ENCODE measurements at regions not wholly inside any gene's neighbourhood (a gene's known extent, or its start where the extent isn't known, plus 50 kb on each side); places are given as distances from the start of the nearest gene placed in this dataset.

DNA sequence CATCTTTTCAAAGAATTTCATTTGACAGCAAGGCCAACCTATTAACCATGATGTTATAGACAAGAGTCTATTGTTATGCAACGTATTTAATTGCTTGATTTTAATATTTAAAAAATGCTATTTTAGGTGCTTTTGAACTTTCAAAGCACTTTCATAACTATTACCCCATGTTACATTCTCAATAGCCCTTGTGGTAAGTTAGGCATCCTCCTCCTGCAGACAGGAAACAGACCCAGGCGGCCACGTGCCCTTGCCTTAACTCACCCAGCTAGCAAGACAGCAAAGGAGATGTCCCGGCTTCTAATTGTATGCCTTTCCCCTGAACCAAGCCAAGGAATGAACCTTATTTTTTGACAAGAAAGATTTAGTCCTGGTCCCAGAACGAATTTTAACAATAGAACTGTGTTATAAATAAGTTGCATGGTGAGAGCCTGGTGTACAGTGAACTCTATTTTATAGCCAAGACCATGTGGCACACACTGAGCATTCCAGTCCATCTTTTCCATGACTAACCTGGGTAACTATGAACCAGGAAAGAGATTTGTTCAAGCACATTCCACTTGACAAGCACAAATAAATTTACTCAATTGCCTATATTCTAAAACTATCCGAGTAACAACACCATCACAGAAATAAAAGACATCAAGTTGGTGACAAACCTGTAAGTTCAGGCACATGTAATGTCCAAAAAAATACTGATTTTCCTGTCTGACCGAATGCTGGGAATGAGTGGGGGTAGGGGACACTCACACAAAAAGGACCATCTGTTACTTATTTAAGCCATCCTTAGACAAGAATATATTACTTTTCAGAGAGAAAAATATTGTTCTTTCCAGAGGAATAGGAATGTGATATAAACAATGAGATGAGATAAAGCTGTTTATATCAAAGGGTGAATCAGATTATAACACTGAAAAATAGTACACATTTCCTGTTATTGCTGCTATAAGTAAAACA is 163.0 kb downstream of the EFNB2 start:
- TF ChIP-seq, protein P1, sequence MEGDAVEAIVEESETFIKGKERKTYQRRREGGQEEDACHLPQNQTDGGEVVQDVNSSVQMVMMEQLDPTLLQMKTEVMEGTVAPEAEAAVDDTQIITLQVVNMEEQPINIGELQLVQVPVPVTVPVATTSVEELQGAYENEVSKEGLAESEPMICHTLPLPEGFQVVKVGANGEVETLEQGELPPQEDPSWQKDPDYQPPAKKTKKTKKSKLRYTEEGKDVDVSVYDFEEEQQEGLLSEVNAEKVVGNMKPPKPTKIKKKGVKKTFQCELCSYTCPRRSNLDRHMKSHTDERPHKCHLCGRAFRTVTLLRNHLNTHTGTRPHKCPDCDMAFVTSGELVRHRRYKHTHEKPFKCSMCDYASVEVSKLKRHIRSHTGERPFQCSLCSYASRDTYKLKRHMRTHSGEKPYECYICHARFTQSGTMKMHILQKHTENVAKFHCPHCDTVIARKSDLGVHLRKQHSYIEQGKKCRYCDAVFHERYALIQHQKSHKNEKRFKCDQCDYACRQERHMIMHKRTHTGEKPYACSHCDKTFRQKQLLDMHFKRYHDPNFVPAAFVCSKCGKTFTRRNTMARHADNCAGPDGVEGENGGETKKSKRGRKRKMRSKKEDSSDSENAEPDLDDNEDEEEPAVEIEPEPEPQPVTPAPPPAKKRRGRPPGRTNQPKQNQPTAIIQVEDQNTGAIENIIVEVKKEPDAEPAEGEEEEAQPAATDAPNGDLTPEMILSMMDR (IDR thresholded peaks at IDR 0.05; ENCODE audit: insufficient read depth, low read length, severe bottlenecking): no peak
- Histone ChIP-seq H3K27me3 (ENCODE audit: control insufficient read depth, insufficient read depth, low read length) (no peaks in the 10 kb centered on the region), H3K36me3 (ENCODE audit: control insufficient read depth, insufficient read depth, low read length) (no peaks in the 10 kb centered on the region), H3K4me3 (ENCODE audit: low read depth, low read length) (no peak overlapping the region)
- FAIRE-seq (no peak), DNase-seq (ENCODE audit: low read depth) (peak; percentile 61)

DNA sequence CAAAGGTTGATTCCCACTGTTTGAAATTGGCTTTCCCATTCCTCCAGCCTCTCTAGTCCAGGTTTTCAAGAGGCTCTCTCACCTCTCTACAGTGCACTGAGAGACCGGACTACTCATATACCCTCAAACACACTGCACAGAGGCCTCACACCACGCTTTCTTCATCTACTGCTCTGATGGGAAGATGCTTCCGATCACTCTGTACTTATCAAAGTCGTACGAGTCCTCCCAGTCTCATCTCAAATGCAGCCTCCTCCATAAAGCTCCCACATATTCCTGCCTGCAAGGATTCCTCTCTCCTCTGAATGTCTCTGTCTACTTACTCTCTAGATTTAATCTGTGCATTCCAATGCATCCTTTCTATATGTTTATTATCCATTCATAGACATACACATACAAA is 164.4 kb downstream of the EFNB2 start:
- Histone ChIP-seq H3K36me3 (ENCODE audit: control insufficient read depth, insufficient read depth, low read length) (no peaks in the 10 kb centered on the region), H3K4me3 (ENCODE audit: low read depth, low read length) (no peak overlapping the region), H3K27me3 (ENCODE audit: control insufficient read depth, insufficient read depth, low read length) (no peaks in the 10 kb centered on the region)
- TF ChIP-seq, protein P1 (IDR thresholded peaks at IDR 0.05; ENCODE audit: insufficient read depth, low read length, severe bottlenecking): no peak
- DNase-seq (ENCODE audit: low read depth) (no peak), FAIRE-seq (no peak)

DNA sequence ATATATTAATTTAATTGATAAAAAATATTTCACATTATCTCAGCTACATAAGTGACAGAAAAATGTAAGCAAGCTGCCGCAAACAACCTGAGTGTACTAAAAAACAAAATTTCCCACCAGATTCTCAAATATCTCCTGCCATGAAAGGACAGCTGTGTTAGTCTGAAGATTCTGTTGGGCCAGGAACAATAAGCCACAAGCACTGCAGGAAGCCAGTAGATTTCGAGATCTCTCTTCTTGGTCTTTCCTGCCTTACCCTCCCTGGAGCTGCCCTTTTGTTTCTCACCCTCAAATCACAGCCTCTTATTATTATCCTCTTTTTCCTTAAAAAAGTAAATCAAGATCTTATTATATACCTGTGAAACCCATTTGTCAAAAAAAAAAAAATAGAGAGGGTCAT is 165.6 kb downstream of the EFNB2 start:
- Histone ChIP-seq H3K4me3 (ENCODE audit: low read depth, low read length) (no peak overlapping the region), H3K36me3 (ENCODE audit: control insufficient read depth, insufficient read depth, low read length) (no peaks in the 10 kb centered on the region), H3K27me3 (ENCODE audit: control insufficient read depth, insufficient read depth, low read length) (no peaks in the 10 kb centered on the region)
- TF ChIP-seq, protein P1 (IDR thresholded peaks at IDR 0.05; ENCODE audit: insufficient read depth, low read length, severe bottlenecking): no peak
- FAIRE-seq (no peak), DNase-seq (ENCODE audit: low read depth) (no peak)

DNA sequence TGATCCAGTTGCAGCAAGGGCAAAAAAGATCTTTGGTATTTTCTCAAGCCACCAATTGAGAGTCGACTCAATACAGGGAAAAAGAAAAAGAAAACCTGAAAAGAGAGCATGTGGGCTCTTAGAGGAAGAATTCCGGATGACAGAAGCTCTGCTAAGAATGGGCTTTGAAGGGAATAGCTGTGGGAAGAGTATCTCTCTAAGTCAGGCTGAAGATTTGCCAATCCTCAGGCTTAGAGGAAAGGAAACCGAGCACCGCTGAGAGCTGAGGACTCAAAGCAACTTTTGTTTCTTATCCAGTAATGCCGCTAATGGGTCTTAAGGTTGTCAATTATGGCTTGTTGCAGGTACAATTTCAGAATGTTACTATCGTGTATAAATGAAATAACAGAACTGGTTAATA is 166.4 kb downstream of the EFNB2 start:
- TF ChIP-seq, protein P1 (IDR thresholded peaks at IDR 0.05; ENCODE audit: insufficient read depth, low read length, severe bottlenecking): no peak
- FAIRE-seq: no peak
- no peaks in the 10 kb centered on the region for H3K27me3 ChIP-seq (ENCODE audit: control insufficient read depth, insufficient read depth, low read length)
- no peak overlapping the region for H3K4me3 ChIP-seq (ENCODE audit: low read depth, low read length)
- no peak for DNase-seq (ENCODE audit: low read depth)
- no peaks in the 10 kb centered on the region for H3K36me3 ChIP-seq (ENCODE audit: control insufficient read depth, insufficient read depth, low read length)

DNA sequence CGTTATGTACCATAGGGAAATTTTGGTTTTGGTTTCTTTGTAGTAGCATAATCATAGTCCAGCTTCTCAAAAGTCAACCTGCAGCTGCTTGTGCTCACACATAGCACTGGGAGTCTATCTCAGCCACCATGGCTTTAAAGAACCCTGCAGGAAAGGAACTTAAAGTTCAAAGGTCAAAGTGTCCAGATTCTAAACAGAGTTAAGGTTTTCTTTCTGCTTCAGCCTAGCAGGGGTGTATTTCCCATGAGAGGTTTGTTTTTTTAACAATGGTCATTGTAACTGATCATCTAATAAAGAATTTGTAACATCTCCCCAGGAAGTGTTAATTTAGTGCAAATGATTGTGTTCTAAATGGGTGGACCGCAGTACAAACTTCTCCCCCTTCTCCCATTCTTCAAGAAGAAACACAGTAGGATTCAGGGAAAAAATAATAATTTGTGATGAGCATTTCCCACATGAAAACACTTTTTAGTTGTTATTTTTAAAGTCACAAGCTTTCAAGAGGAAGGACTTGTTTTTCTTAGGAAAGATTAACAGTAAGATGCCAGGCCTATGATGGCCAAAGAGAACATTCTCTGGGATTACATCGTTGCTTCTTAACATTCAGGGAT is 168.0 kb downstream of the EFNB2 start:
- FAIRE-seq (peak; percentile 36), DNase-seq (ENCODE audit: low read depth) (no peak)
- Histone ChIP-seq H3K4me3 (ENCODE audit: low read depth, low read length) (no peak overlapping the region), H3K27me3 (ENCODE audit: control insufficient read depth, insufficient read depth, low read length) (no peaks in the 10 kb centered on the region), H3K36me3 (ENCODE audit: control insufficient read depth, insufficient read depth, low read length) (no peaks in the 10 kb centered on the region)
- TF ChIP-seq, protein P1 (IDR thresholded peaks at IDR 0.05; ENCODE audit: insufficient read depth, low read length, severe bottlenecking): no peak
